Breast epithelium (tissue), 4 donors: ENCODE measurements at regions not wholly inside any gene's neighbourhood (a gene's known extent, or its start where the extent isn't known, plus 50 kb on each side); places are given as distances from the start of the nearest gene placed in this dataset.

ENCODE experiments used
- DNase-seq, 2 donors: peaks; one replicate each; pipeline ENCODE4 v3.0.0-alpha.2; 2019; ENCODE audit warnings: low spot score in 2 of 2
- H3K27ac ChIP-seq, 2 donors: fragments of 200-600 bp; sonication (generic) in 1 of 2; one replicate each; pipeline ENCODE4 v1.5.1; 2016 to 2019; ENCODE audit warnings: mild to moderate bottlenecking in 1 of 2
- H3K27me3 ChIP-seq, 2 donors: fragments of 200-600 bp; sonication (generic) in 1 of 2; one replicate each; pipeline versions ENCODE4 v1.5.1 to v1.6.0; 2017 to 2019; ENCODE audit warnings: control low read depth in 1 of 2, mild to moderate bottlenecking in 1 of 2
- H3K36me3 ChIP-seq: fragments of 200-600 bp; one replicate; pipeline ENCODE4 v1.5.1; 2019
- H3K4me1 ChIP-seq, 2 donors: fragments of 200-600 bp; sonication (generic); one replicate each; pipeline ENCODE4 v1.5.1; 2016 to 2019; ENCODE audit warnings: control low read depth in 1 of 2
- H3K4me3 ChIP-seq, 3 donors: fragments of 200-600 bp; sonication (generic); 1 replicate in 2 of 3; 2 replicates in 1 of 3; pipeline ENCODE4 v1.5.1; 2016 to 2019; ENCODE audit warnings: mild to moderate bottlenecking in 3 of 3, moderate library complexity in 2 of 3
- H3K9me3 ChIP-seq, 2 donors: fragments of 200-600 bp; sonication (generic) in 1 of 2; one replicate each; pipeline ENCODE4 v1.5.1; 2016 to 2019; ENCODE audit warnings: control low read depth in 1 of 2
- POLR2A ChIP-seq: fragments of 450-650 bp; IDR thresholded peaks from one replicate; pipeline ENCODE4 v1.6.1; 2016; ENCODE audit warnings: antibody characterized with exemption, mild to moderate bottlenecking, moderate library complexity
- POLR2AphosphoS5 ChIP-seq, 3 donors: sonication (generic); formaldehyde crosslinking; IDR thresholded peaks; one replicate each; pipeline ENCODE4 v1.6.1; 2017; ENCODE audit warnings: antibody characterized with exemption in 3 of 3
- intact Hi-C: fragments of 100-400 bp; cut with DNase I; formaldehyde crosslinking; loops from one replicate; pipeline ENCODE4 v1.15.1; 2023; ENCODE audit warnings: low total_unique reads
- TF ChIP-seq, protein P1 (sequence below), 3 donors: fragments of 450-650 bp; IDR thresholded peaks; one replicate each; pipeline ENCODE4 v1.5.1; 2016 to 2017; ENCODE audit warnings: antibody characterized with exemption in 3 of 3, mild to moderate bottlenecking in 3 of 3, moderate library complexity in 3 of 3

DNA sequence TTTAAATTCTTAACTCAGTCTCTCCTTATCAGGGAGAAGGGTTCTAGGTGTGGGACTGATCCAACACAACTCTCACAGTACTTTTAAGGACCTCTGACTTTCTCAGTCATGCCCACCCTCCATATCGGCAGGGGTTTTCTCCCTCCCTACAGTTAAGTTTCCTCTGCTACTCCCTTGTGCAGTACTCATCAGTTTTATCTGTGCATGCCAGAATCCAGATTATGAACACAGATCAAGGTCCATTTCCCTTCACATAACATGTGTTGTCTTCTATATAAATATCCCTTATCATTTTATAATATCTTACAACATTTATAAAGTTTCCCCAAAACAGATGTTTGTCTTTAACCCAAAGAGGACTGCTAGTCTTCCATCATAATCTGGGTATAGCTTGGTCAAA is 986.5 kb upstream of the ARRDC3 start:
- Histone ChIP-seq H3K36me3 (no peaks in the 10 kb centered on the region), H3K27me3 (no peaks in the 10 kb centered on the region), H3K4me3 (no peak overlapping the region), H3K4me1 (no peaks in the 10 kb centered on the region), H3K27ac (no peak overlapping the region), H3K9me3 (peaks cover 0 to 13% of the 10 kb centered on the region in 2 donors)
- intact Hi-C loops, result no loop called here
- no peak for TF ChIP-seq POLR2AphosphoS5 (IDR thresholded peaks at IDR 0.05)
- TF ChIP-seq POLR2A, result no peak
- TF ChIP-seq, protein P1, sequence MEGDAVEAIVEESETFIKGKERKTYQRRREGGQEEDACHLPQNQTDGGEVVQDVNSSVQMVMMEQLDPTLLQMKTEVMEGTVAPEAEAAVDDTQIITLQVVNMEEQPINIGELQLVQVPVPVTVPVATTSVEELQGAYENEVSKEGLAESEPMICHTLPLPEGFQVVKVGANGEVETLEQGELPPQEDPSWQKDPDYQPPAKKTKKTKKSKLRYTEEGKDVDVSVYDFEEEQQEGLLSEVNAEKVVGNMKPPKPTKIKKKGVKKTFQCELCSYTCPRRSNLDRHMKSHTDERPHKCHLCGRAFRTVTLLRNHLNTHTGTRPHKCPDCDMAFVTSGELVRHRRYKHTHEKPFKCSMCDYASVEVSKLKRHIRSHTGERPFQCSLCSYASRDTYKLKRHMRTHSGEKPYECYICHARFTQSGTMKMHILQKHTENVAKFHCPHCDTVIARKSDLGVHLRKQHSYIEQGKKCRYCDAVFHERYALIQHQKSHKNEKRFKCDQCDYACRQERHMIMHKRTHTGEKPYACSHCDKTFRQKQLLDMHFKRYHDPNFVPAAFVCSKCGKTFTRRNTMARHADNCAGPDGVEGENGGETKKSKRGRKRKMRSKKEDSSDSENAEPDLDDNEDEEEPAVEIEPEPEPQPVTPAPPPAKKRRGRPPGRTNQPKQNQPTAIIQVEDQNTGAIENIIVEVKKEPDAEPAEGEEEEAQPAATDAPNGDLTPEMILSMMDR (IDR thresholded peaks at IDR 0.05), result no peak
- no peak for DNase-seq

DNA sequence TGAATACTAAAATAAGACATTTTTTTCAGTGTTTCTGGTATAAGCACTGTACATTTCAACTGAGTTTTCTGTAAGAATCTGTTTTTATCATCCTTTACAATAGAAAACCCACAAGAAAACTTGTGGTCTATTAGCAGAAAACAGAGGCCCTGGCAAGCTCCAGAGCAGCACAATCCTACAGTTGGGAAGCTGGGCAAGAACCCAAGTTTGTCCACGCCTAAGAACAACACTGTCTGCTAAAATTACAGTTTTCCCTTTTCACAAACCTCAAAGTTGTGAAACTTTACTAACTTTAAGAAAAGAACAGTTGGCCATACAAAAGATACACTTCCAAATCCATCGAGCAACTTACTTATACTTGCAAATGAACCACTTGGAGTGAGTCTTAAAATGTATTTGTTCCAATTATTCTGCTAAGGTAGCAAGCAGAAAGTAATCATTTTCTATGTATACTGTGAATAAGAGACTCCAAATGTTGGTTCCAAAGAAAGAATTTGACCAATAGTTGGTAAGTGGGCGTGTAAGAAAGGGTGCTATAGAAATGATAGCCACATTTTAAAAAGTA is 982.0 kb upstream of the ARRDC3 start:
- TF ChIP-seq POLR2AphosphoS5 (IDR thresholded peaks at IDR 0.05), result no peak
- TF ChIP-seq, protein P1 (IDR thresholded peaks at IDR 0.05), result no peak
- TF ChIP-seq POLR2A, result no peak
- Histone ChIP-seq H3K36me3 (no peaks in the 10 kb centered on the region), H3K4me3 (no peak overlapping the region), H3K4me1 (no peaks in the 10 kb centered on the region), H3K27ac (no peak overlapping the region), H3K27me3 (no peaks in the 10 kb centered on the region), H3K9me3 (peaks cover 0 to 10% of the 10 kb centered on the region in 2 donors)
- DNase-seq, result no peak
- intact Hi-C loops, result no loop called here

DNA sequence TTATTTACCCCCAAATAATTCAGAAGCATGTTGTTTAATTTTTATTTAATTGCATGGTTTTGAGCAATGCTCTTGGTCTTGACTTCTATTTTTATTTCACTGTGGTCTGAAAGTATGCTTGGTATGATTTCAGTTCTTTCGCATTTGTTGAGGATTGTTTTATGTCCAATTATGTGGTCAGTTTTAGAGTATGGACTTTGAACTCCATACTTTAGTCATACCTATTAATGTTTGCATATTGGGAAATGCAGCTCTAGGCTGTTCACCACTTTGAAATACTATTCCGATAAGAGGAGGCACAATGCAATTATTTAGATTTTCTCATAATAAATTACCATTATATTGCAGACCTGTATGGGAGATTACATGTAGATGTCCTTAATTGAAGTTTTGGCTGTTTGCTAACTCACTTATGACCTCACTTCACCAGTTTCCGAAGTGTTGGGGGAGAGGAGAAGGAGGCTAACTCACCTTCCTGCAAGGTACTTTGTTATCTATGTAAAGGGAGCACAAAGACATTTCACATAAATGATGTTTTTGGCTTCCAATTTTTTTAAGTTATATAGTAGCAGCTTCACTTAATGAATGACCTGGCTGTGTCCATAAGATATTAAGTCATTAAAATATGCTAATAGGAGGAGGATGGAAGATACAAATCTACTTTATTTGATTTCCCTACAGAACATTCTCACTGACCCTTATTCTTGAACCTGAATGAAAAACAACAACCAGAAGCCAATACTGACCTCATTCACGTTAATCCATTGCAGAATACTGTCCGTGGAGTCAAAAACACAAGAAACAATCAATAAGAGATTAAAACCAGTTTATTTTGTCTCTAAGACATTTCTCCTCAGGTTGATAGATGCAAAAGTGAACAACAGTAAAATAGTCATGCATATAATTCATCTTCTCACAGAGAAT is 970.3 kb upstream of the ARRDC3 start:
- Histone ChIP-seq H3K36me3 (no peaks in the 10 kb centered on the region), H3K4me1 (no peaks in the 10 kb centered on the region), H3K27ac (no peak overlapping the region), H3K27me3 (no peaks in the 10 kb centered on the region), H3K9me3 (peaks cover 3 to 9% of the 10 kb centered on the region in 2 donors), H3K4me3 (no peak overlapping the region)
- DNase-seq, result no peak
- intact Hi-C loops, result no loop called here
- TF ChIP-seq POLR2AphosphoS5 (IDR thresholded peaks at IDR 0.05) (no peak), POLR2A (no peak)
- TF ChIP-seq, protein P1 (IDR thresholded peaks at IDR 0.05), result no peak

DNA sequence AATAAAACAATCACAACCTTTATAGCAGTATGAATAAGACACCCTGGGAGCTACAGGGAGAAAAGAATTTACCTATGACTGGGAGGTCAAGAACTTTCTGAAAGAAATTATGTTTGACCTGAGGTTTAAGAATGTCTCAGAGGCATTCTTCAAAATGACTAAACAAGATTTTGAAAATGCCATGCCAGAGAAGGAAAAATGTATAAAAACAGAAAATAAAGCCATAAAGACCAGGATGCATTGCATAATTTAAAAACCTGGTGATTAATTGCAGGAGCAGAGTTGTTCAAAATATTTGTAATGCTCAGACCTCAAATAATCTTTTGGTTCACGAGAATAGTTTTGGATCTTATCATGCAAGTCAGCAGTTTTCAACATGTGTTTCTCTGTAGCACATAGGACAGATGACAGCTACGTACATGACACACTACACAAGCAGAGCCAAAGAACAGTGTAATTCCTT is 954.7 kb upstream of the ARRDC3 start:
- TF ChIP-seq POLR2A (no peak), POLR2AphosphoS5 (IDR thresholded peaks at IDR 0.05) (no peak)
- TF ChIP-seq, protein P1 (IDR thresholded peaks at IDR 0.05), result no peak
- H3K27ac ChIP-seq, result no peak overlapping the region
- no peak overlapping the region for H3K4me3 ChIP-seq
- no peaks in the 10 kb centered on the region for H3K4me1 ChIP-seq
- no peaks in the 10 kb centered on the region for H3K27me3 ChIP-seq
- H3K9me3 ChIP-seq, result no peaks in the 10 kb centered on the region
- DNase-seq, result no peak
- no peaks in the 10 kb centered on the region for H3K36me3 ChIP-seq
- intact Hi-C loops, result no loop called here

DNA sequence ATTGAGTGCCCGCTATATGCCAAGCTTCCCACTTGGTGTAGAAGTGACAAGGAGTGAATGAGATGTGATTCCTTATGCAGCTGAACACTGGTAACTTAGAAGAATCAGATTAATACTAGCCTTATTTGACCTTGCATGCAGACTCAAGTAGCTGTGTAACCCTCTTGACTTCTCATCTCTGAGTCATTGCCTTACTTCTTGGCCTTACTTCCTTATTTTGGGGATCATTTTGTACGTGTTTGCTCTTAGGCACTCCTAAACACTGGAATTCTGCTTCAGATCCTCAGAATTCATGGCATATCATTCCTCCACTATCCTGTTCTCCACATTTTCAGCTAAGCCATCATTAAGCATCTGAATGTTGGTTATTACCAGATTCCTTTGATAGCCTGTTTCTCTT is 948.9 kb upstream of the ARRDC3 start:
- intact Hi-C loops, result no loop called here
- Histone ChIP-seq H3K4me1 (no peaks in the 10 kb centered on the region), H3K27ac (no peak overlapping the region), H3K9me3 (no peaks in the 10 kb centered on the region), H3K27me3 (no peaks in the 10 kb centered on the region), H3K4me3 (no peak overlapping the region), H3K36me3 (no peaks in the 10 kb centered on the region)
- no peak for DNase-seq
- TF ChIP-seq POLR2AphosphoS5 (IDR thresholded peaks at IDR 0.05) (no peak), POLR2A (no peak)
- TF ChIP-seq, protein P1 (IDR thresholded peaks at IDR 0.05), result no peak
